H1 (cell line): ENCODE measurements at regions not wholly inside any gene's neighbourhood (a gene's known extent, or its start where the extent isn't known, plus 50 kb on each side); places are given as distances from the start of the nearest gene placed in this dataset.

Experiments used
- CTCF ChIA-PET: fragments of 300-600 bp; sonication (Branson Sonifier 250); formaldehyde crosslinking; loops from one replicate; lab custom pipeline; 2021; ENCODE audit not compliant: partially characterized antibody; lab: Charles Lee
- POLR2A ChIA-PET: fragments of 300-600 bp; sonication (Branson Sonifier 250); formaldehyde crosslinking; loops from one replicate; lab custom pipeline; 2021; ENCODE audit warnings: inconsistent platforms; ENCODE audit not compliant: partially characterized antibody; lab: Charles Lee
- DNase-seq, 2 experiments: peaks; one replicate each; pipeline versions ENCODE4 v3.0.0 to v3.0.0-alpha.2; 2010 to 2022; ENCODE audit warnings: low spot score in 2 of 2, low read depth in 1 of 2, mixed read lengths in 1 of 2
- FAIRE-seq: peaks from 2 replicates; lab custom pipeline; 2011; peaks lifted over from hg19 to GRCh38; lab: Jason Lieb, UNC
- H2AFZ ChIP-seq: 2 replicates; pipeline ENCODE4 v1.8.1; 2012; ENCODE audit warnings: low read length, inconsistent platforms
- H2AK5ac ChIP-seq: 2 replicates; pipeline ENCODE4 v1.6.1; 2013; ENCODE audit warnings: low read depth, low read length
- H2BK120ac ChIP-seq: replicated peaks from 2 replicates; pipeline ENCODE3; 2013; ENCODE audit warnings: low read depth, low read length, inconsistent platforms
- H2BK12ac ChIP-seq: 2 replicates; pipeline ENCODE4 v1.6.1; 2013; ENCODE audit warnings: low read depth, low read length
- H2BK15ac ChIP-seq: 2 replicates; pipeline ENCODE4 v1.6.1; 2013; ENCODE audit warnings: low read length
- H2BK20ac ChIP-seq: 2 replicates; pipeline ENCODE4 v1.6.1; 2013; ENCODE audit warnings: low read length
- H2BK5ac ChIP-seq: 2 replicates; pipeline ENCODE4 v1.6.1; 2013; ENCODE audit warnings: low read depth, low read length
- H3K14ac ChIP-seq: 2 replicates; pipeline ENCODE4 v1.6.1; 2013; ENCODE audit warnings: inconsistent platforms; ENCODE audit not compliant: insufficient read length
- H3K18ac ChIP-seq: 2 replicates; pipeline ENCODE4 v1.6.1; 2013; ENCODE audit warnings: low read length; ENCODE audit errors: extremely low read depth
- H3K23ac ChIP-seq: 2 replicates; pipeline ENCODE4 v1.6.1; 2013; ENCODE audit warnings: inconsistent platforms; ENCODE audit not compliant: insufficient read length
- H3K23me2 ChIP-seq: 2 replicates; pipeline ENCODE4 v1.6.1; 2013; ENCODE audit warnings: low read depth, low read length
- H3K27ac ChIP-seq: 2 replicates; pipeline ENCODE4 v1.6.1; 2011; ENCODE audit warnings: low read depth, low read length, inconsistent platforms
- H3K27me3 ChIP-seq, 4 experiments: replicated peaks in 1 of 4; 1 replicate in 1 of 4; 2 replicates in 3 of 4; pipeline versions ENCODE4 v1.6.1 to v1.8.1; 2011 to 2013; ENCODE audit warnings: low read length in 3 of 4, mild to moderate bottlenecking in 3 of 4, inconsistent platforms in 2 of 4, mixed read lengths in 2 of 4, moderate library complexity in 1 of 4; ENCODE audit not compliant: control insufficient read depth in 3 of 4, insufficient read depth in 3 of 4; ENCODE audit errors: extremely low read depth in 1 of 4
- H3K36me3 ChIP-seq, 4 experiments: 2 replicates each; pipeline versions ENCODE4 v1.6.1 to v1.8.1; 2011 to 2013; ENCODE audit warnings: mild to moderate bottlenecking in 4 of 4, low read length in 3 of 4, moderate library complexity in 2 of 4, control low read depth in 1 of 4, inconsistent platforms in 1 of 4; ENCODE audit not compliant: insufficient read depth in 4 of 4, control insufficient read depth in 2 of 4
- H3K4ac ChIP-seq: replicated peaks from 2 replicates; pipeline ENCODE3; 2013; ENCODE audit warnings: low read length, low read depth, mixed read lengths, inconsistent platforms; ENCODE audit not compliant: insufficient read length
- H3K4me1 ChIP-seq, 4 experiments: replicated peaks in 1 of 4; 1 replicate in 1 of 4; 2 replicates in 3 of 4; pipeline versions ENCODE4 v1.6.1 to v1.8.1; 2011 to 2013; ENCODE audit warnings: low read length in 3 of 4, inconsistent platforms in 2 of 4, mixed read lengths in 1 of 4; ENCODE audit not compliant: insufficient read depth in 4 of 4, control insufficient read depth in 3 of 4
- H3K4me2 ChIP-seq, 2 experiments: 2 replicates each; pipeline versions ENCODE4 v1.6.1 to v1.8.1; 2011 to 2013; ENCODE audit warnings: low read depth in 2 of 2, low read length in 2 of 2, control low read depth in 1 of 2, inconsistent platforms in 1 of 2, mild to moderate bottlenecking in 1 of 2; ENCODE audit not compliant: insufficient read depth in 1 of 2
- H3K4me3 ChIP-seq, 4 experiments: fragments of 200-600, 300-600 bp in 1 of 4; sonication (generic), shearing (Covaris generic), sonication (Bioruptor Twin) in 1 of 4; 2 replicates each; pipeline versions ENCODE4 v1.5.1 to v1.8.1; 2011 to 2016; ENCODE audit warnings: low read length in 4 of 4, low read depth in 3 of 4, control low read depth in 2 of 4, inconsistent platforms in 2 of 4, mild to moderate bottlenecking in 2 of 4, mixed read lengths in 1 of 4, moderate library complexity in 1 of 4; ENCODE audit not compliant: insufficient read depth in 2 of 4; ENCODE audit errors: extremely low read depth in 1 of 4
- H3K56ac ChIP-seq: replicated peaks from 2 replicates; pipeline ENCODE3; 2013; ENCODE audit warnings: low read depth, mild to moderate bottlenecking, mixed read lengths, low read length, inconsistent platforms; ENCODE audit not compliant: insufficient read length
- H3K79me1 ChIP-seq: 2 replicates; pipeline ENCODE4 v1.6.1; 2013; ENCODE audit warnings: low read depth, low read length, control low read depth
- H3K79me2 ChIP-seq, 2 experiments: 2 replicates each; pipeline versions ENCODE4 v1.6.1 to v1.8.1; 2012 to 2013; ENCODE audit warnings: low read length in 2 of 2, mild to moderate bottlenecking in 2 of 2, inconsistent platforms in 1 of 2; ENCODE audit not compliant: insufficient read depth in 2 of 2, control insufficient read depth in 1 of 2
- H3K9ac ChIP-seq, 4 experiments: replicated peaks in 1 of 4; 1 replicate in 1 of 4; 2 replicates in 3 of 4; pipeline versions ENCODE4 v1.6.1 to v1.8.1; 2011 to 2013; ENCODE audit warnings: low read depth in 3 of 4, low read length in 3 of 4, control low read depth in 2 of 4, mild to moderate bottlenecking in 2 of 4, moderate library complexity in 2 of 4, inconsistent platforms in 1 of 4; ENCODE audit errors: extremely low read depth in 1 of 4
- H3K9me3 ChIP-seq, 2 experiments: 2 replicates each; pipeline versions ENCODE4 v1.6.1 to v1.8.1; 2012 to 2013; ENCODE audit warnings: mild to moderate bottlenecking in 2 of 2, moderate library complexity in 2 of 2, control low read depth in 1 of 2, inconsistent platforms in 1 of 2, low read depth in 1 of 2, low read length in 1 of 2, mixed read lengths in 1 of 2; ENCODE audit not compliant: insufficient read depth in 2 of 2
- H4K20me1 ChIP-seq, 2 experiments: replicated peaks in 1 of 2; 2 replicates each; pipeline versions ENCODE3 to v1.8.1; 2011 to 2013; ENCODE audit warnings: inconsistent platforms in 2 of 2, low read length in 2 of 2, mild to moderate bottlenecking in 1 of 2; ENCODE audit not compliant: insufficient read depth in 2 of 2, control insufficient read depth in 1 of 2
- H4K5ac ChIP-seq: 2 replicates; pipeline ENCODE4 v1.6.1; 2013; ENCODE audit warnings: low read length, low read depth, mixed read lengths, inconsistent platforms; ENCODE audit not compliant: insufficient read length
- H4K8ac ChIP-seq: 2 replicates; pipeline ENCODE4 v1.8.0; 2013; ENCODE audit warnings: mild to moderate bottlenecking, moderate library complexity, low read length, inconsistent platforms; ENCODE audit not compliant: insufficient read depth; ENCODE audit errors: extremely low read depth
- H4K91ac ChIP-seq: replicated peaks from 2 replicates; pipeline ENCODE3; 2013; ENCODE audit warnings: low read length, mixed read lengths, inconsistent platforms; ENCODE audit not compliant: insufficient read length
- JUN ChIP-seq: IDR thresholded peaks from 2 replicates; pipeline ENCODE4 v1.6.1; 2011; ENCODE audit warnings: low read depth, mild to moderate bottlenecking, improper control_type of control experiment, low read length
- KDM5A ChIP-seq: fragments of 200-600 bp; IDR thresholded peaks from 2 replicates; pipeline ENCODE4 v1.7.1; 2012; ENCODE audit warnings: mild to moderate bottlenecking, low read length, inconsistent platforms, mixed read lengths
- MAFK ChIP-seq: IDR thresholded peaks from 2 replicates; pipeline ENCODE4 v1.6.1; 2012; ENCODE audit warnings: low read depth, mild to moderate bottlenecking, improper control_type of control experiment, low read length
- POLR2A ChIP-seq, 2 experiments: IDR thresholded peaks; 1 replicate in 1 of 2; 2 replicates in 1 of 2; pipeline ENCODE4 v1.6.1; 2011; ENCODE audit warnings: low read depth in 2 of 2, low read length in 2 of 2, mild to moderate bottlenecking in 2 of 2; ENCODE audit errors: control extremely low read depth in 1 of 2
- RBBP5 ChIP-seq: IDR thresholded peaks from 2 replicates; pipeline ENCODE4 v1.7.1; 2012; ENCODE audit warnings: low read depth, mild to moderate bottlenecking, inconsistent platforms, low read length, moderate library complexity, borderline replicate concordance
- WGBS, 2 experiments: shearing (Covaris generic) in 1 of 2; methylation state at CpG; one replicate each; pipeline versions ENCODE4 v1.1.6 to v1.1.7; 2013 to 2015; ENCODE audit warnings: low lambda C conversion rate in 2 of 2, mixed read lengths in 2 of 2, inconsistent platforms in 1 of 2, low coverage in 1 of 2, missing lambda C conversion rate in 1 of 2; ENCODE audit not compliant: insufficient replicate concordance in 2 of 2, insufficient coverage in 1 of 2, insufficient read length in 1 of 2; ENCODE audit errors: extremely low coverage in 1 of 2, missing lambda C conversion rate in 1 of 2; 5-methylcytosine and 5-hydroxymethylcytosine counted together
- TF ChIP-seq, protein P1 (sequence below), 3 experiments: IDR thresholded peaks; 1 replicate in 2 of 3; 2 replicates in 1 of 3; pipeline versions ENCODE4 v1.5.1 to v1.6.1; 2011; ENCODE audit warnings: low read length in 3 of 3, mild to moderate bottlenecking in 3 of 3, inconsistent platforms in 2 of 3, low read depth in 1 of 3, moderate library complexity in 1 of 3; ENCODE audit not compliant: insufficient read depth in 1 of 3; ENCODE audit errors: control extremely low read depth in 1 of 3

DNA sequence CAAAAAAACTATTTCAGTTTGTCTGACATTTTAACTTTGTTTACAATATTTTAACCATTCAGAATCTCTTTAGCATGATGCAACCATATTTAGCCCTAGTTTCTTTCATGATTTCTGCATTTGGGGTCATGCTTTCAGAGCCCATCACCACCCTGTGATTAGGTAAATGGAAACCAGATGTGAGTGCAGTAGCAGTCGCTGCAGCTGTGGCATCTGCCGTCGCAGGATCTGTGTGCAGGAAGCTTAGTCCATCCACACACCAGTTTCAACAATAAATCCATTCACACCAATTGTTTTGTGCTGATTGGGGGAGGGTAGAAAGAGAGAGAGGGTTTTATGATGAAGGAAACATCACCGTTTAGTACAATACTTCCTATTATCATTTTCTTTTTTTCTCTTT lies 130.5 kb downstream of the CPEB2 start:
- no peak overlapping the region for H3K27ac ChIP-seq
- no peak overlapping the region for H3K4ac ChIP-seq
- H3K79me1 ChIP-seq, result no peaks in the 10 kb centered on the region
- no peak overlapping the region for H3K18ac ChIP-seq
- no peak overlapping the region for H3K4me3 ChIP-seq
- H3K14ac ChIP-seq, result no peak overlapping the region
- H3K23me2 ChIP-seq, result peaks cover 2% of the 10 kb centered on the region
- no peak overlapping the region for H4K5ac ChIP-seq
- H2AK5ac ChIP-seq, result no peak overlapping the region
- no peak overlapping the region for H3K56ac ChIP-seq
- peaks cover 13 to 15% of the 10 kb centered on the region in 2 experiments for H3K9me3 ChIP-seq
- no peak overlapping the region for H2BK12ac ChIP-seq
- no peak overlapping the region for H3K23ac ChIP-seq
- no peak for DNase-seq
- no peaks in the 10 kb centered on the region for H3K79me2 ChIP-seq
- H2BK120ac ChIP-seq, result no peak overlapping the region
- no peaks in the 10 kb centered on the region for H4K20me1 ChIP-seq
- no peaks in the 10 kb centered on the region for H3K27me3 ChIP-seq
- no peak for FAIRE-seq
- WGBS, 2 experiments, result 99% methylated on average over 4 of the region's 4 CpGs; no CpG with 5 or more reads in 1 of the 2 experiments
- H3K36me3 ChIP-seq, result no peaks in the 10 kb centered on the region
- POLR2A ChIA-PET, result no interaction called here
- no peak overlapping the region for H2BK20ac ChIP-seq
- no peak overlapping the region for H4K91ac ChIP-seq
- H2BK15ac ChIP-seq, result no peak overlapping the region
- H2BK5ac ChIP-seq, result no peak overlapping the region
- H3K4me1 ChIP-seq, result no peaks in the 10 kb centered on the region
- H3K9ac ChIP-seq, result no peak overlapping the region
- H2AFZ ChIP-seq, result no peak overlapping the region
- no peak overlapping the region for H3K4me2 ChIP-seq
- no peak overlapping the region for H4K8ac ChIP-seq
- TF ChIP-seq MAFK (no peak), POLR2A (IDR thresholded peaks at IDR 0.05; ENCODE audit: control extremely low read depth in 1 of 2, low read depth in 2 of 2, low read length in 2 of 2) (no peak), KDM5A (no peak), JUN (no peak), RBBP5 (no peak)
- TF ChIP-seq, protein P1, sequence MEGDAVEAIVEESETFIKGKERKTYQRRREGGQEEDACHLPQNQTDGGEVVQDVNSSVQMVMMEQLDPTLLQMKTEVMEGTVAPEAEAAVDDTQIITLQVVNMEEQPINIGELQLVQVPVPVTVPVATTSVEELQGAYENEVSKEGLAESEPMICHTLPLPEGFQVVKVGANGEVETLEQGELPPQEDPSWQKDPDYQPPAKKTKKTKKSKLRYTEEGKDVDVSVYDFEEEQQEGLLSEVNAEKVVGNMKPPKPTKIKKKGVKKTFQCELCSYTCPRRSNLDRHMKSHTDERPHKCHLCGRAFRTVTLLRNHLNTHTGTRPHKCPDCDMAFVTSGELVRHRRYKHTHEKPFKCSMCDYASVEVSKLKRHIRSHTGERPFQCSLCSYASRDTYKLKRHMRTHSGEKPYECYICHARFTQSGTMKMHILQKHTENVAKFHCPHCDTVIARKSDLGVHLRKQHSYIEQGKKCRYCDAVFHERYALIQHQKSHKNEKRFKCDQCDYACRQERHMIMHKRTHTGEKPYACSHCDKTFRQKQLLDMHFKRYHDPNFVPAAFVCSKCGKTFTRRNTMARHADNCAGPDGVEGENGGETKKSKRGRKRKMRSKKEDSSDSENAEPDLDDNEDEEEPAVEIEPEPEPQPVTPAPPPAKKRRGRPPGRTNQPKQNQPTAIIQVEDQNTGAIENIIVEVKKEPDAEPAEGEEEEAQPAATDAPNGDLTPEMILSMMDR (IDR thresholded peaks at IDR 0.05; ENCODE audit: control extremely low read depth in 1 of 3, insufficient read depth in 1 of 3, low read depth in 1 of 3, low read length in 3 of 3), result no peak
- CTCF ChIA-PET, result interaction anchor here (0.6 kb wide), 1 partner anchor 990 kb away, joined by 3 read pairs; no protein-coding TSS in a partner anchor
